HG03066 (cell line): ENCODE measurements at regions not wholly inside any gene's neighbourhood (a gene's known extent, or its start where the extent isn't known, plus 50 kb on each side); places are given as distances from the start of the nearest gene placed in this dataset.

Experiments used
- ATAC-seq: cut with Tn5 transposase; IDR thresholded peaks from one replicate; pipeline ENCODE4 v1.9.1; 2021; ENCODE audit warnings: low read depth; ENCODE audit not compliant: unreplicated experiment

- no peak for ATAC-seq
Observed at GRCh38 chr20:57843941-57844625, 134.3 kb upstream of the PMEPA1 start.

- ATAC-seq: no peak
Observed at GRCh38 chr20:57842720-57843119, 132.9 kb upstream of the PMEPA1 start.

- no peak for ATAC-seq
Observed at GRCh38 chr20:57841297-57841866, 131.6 kb upstream of the PMEPA1 start.

- ATAC-seq: no peak
Observed at GRCh38 chr20:57840504-57841296, 130.9 kb upstream of the PMEPA1 start.

GRCh38 chr20:57840066-57840465 is 130.3 kb upstream of the PMEPA1 start:
- no peak for ATAC-seq

- no peak for ATAC-seq
Observed at GRCh38 chr20:57838670-57839151, 128.9 kb upstream of the PMEPA1 start.

- no peak for ATAC-seq
Observed at GRCh38 chr20:57837208-57838035, 127.6 kb upstream of the PMEPA1 start.

GRCh38 chr20:57835588-57836455 is 126.0 kb upstream of the PMEPA1 start:
- no peak for ATAC-seq

- ATAC-seq: no peak
Observed at GRCh38 chr20:57835074-57835452, 125.2 kb upstream of the PMEPA1 start.

GRCh38 chr20:57834306-57835073 is 124.7 kb upstream of the PMEPA1 start:
- no peak for ATAC-seq

GRCh38 chr20:57831993-57832585 is 122.3 kb upstream of the PMEPA1 start:
- ATAC-seq: no peak

GRCh38 chr20:57831326-57831992 is 121.6 kb upstream of the PMEPA1 start:
- ATAC-seq: no peak

- no peak for ATAC-seq
Observed at GRCh38 chr20:57830515-57830895, 120.7 kb upstream of the PMEPA1 start.

- no peak for ATAC-seq
Observed at GRCh38 chr20:57829805-57830514, 120.1 kb upstream of the PMEPA1 start.

- no peak for ATAC-seq
Observed at GRCh38 chr20:57829336-57829735, 119.5 kb upstream of the PMEPA1 start.

- no peak for ATAC-seq
Observed at GRCh38 chr20:57828696-57829095, 118.9 kb upstream of the PMEPA1 start.

GRCh38 chr20:57826666-57827287 is 117.0 kb upstream of the PMEPA1 start:
- ATAC-seq: no peak
